ENCODE measurements at regions not wholly inside any gene's neighbourhood (a gene's known extent, or its start where the extent isn't known, plus 50 kb on each side); places are given as distances from the start of the nearest gene placed in this dataset.

- intact Hi-C loops (cut with DNase I) = no loop called here
- no peak for TF ChIP-seq EP300 (IDR thresholded peaks at IDR 0.05)
- TF ChIP-seq POLR2A (IDR thresholded peaks at IDR 0.05) = no peak
- TF ChIP-seq, protein P1, sequence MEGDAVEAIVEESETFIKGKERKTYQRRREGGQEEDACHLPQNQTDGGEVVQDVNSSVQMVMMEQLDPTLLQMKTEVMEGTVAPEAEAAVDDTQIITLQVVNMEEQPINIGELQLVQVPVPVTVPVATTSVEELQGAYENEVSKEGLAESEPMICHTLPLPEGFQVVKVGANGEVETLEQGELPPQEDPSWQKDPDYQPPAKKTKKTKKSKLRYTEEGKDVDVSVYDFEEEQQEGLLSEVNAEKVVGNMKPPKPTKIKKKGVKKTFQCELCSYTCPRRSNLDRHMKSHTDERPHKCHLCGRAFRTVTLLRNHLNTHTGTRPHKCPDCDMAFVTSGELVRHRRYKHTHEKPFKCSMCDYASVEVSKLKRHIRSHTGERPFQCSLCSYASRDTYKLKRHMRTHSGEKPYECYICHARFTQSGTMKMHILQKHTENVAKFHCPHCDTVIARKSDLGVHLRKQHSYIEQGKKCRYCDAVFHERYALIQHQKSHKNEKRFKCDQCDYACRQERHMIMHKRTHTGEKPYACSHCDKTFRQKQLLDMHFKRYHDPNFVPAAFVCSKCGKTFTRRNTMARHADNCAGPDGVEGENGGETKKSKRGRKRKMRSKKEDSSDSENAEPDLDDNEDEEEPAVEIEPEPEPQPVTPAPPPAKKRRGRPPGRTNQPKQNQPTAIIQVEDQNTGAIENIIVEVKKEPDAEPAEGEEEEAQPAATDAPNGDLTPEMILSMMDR (IDR thresholded peaks at IDR 0.05) = no peak
- Histone ChIP-seq H3K27ac (no peak overlapping the region), H3K4me3 (no peak overlapping the region), H3K4me1 (ENCODE audit: insufficient read depth) (no peaks in the 10 kb centered on the region), H3K27me3 (no peaks in the 10 kb centered on the region), H3K36me3 (no peaks in the 10 kb centered on the region), H3K9me3 (no peaks in the 10 kb centered on the region)
- no peak for DNase-seq
- 72 to 87% (median 85%) methylated on average over 8 of the region's 8 CpGs for WGBS, 3 donors
Observed at GRCh38 chr20:60465439-60465838, 507.2 kb downstream of the CDH26 start.

- intact Hi-C loops (cut with DNase I) = no loop called here
- no peak for DNase-seq
- Histone ChIP-seq H3K4me1 (ENCODE audit: insufficient read depth) (no peaks in the 10 kb centered on the region), H3K9me3 (no peaks in the 10 kb centered on the region), H3K27ac (no peak overlapping the region), H3K27me3 (no peaks in the 10 kb centered on the region), H3K36me3 (no peaks in the 10 kb centered on the region), H3K4me3 (no peak overlapping the region)
- TF ChIP-seq EP300 (IDR thresholded peaks at IDR 0.05) (no peak), POLR2A (IDR thresholded peaks at IDR 0.05) (no peak)
- TF ChIP-seq, protein P1 (IDR thresholded peaks at IDR 0.05) = no peak
- WGBS, 3 donors = 43 to 49% (median 48%) methylated on average over 8 of the region's 8 CpGs
Observed at GRCh38 chr20:60465993-60466686, 507.9 kb downstream of the CDH26 start.

DNA sequence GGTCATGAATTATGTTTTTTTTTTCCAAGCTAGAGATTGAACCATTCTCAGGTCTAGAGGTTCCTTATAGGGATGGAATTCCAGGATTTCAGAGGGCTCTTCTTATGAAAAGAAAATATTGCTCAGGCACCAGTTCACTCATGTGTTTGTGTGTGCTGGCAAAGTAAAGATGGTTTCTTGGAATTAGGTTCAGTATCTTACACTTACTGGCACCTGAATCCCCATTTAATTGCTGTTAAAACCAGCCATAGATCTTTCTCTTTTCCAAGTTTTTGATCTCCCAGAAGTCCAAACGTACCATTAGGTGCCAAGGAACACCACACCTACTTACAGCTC is 508.4 kb downstream of the CDH26 start:
- no peaks in the 10 kb centered on the region for H3K4me1 ChIP-seq (ENCODE audit: insufficient read depth)
- no peaks in the 10 kb centered on the region for H3K36me3 ChIP-seq
- DNase-seq = no peak
- H3K27me3 ChIP-seq = no peaks in the 10 kb centered on the region
- no peak for TF ChIP-seq EP300 (IDR thresholded peaks at IDR 0.05)
- no peak for TF ChIP-seq POLR2A (IDR thresholded peaks at IDR 0.05)
- H3K4me3 ChIP-seq = no peak overlapping the region
- H3K9me3 ChIP-seq = no peaks in the 10 kb centered on the region
- WGBS, 3 donors = 36 to 40% (median 39%) methylated on average over 1 of the region's 1 CpG
- no peak overlapping the region for H3K27ac ChIP-seq
- intact Hi-C loops (cut with DNase I) = no loop called here

DNA sequence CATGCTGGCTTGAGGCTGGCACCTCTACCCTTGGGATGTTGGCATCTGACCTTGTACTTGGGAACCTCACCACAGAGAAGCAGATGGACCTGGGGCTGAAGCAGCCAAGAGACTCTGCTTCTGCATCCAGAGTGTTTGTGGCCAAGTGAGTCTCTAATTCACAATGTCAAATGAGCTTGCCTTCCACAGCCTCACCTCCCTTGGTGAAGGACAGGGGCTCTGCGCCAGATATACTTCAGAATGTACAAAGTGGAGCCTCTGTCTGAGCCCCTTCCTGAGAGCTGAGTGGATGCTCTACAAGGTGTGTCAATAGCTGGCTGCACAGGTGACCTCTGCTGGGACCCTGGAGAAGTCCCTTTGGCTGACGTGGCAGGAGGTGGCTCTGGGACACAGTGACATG is 508.9 kb downstream of the CDH26 start:
- Histone ChIP-seq H3K27me3 (no peaks in the 10 kb centered on the region), H3K27ac (no peak overlapping the region), H3K9me3 (no peaks in the 10 kb centered on the region), H3K36me3 (no peaks in the 10 kb centered on the region), H3K4me1 (ENCODE audit: insufficient read depth) (no peaks in the 10 kb centered on the region), H3K4me3 (no peak overlapping the region)
- no peak for DNase-seq
- WGBS, 3 donors = 79 to 85% (median 83%) methylated on average over 2 of the region's 2 CpGs
- intact Hi-C loops (cut with DNase I) = no loop called here
- TF ChIP-seq EP300 (IDR thresholded peaks at IDR 0.05) = no peak
- no peak for TF ChIP-seq POLR2A (IDR thresholded peaks at IDR 0.05)
- TF ChIP-seq, protein P1 (IDR thresholded peaks at IDR 0.05) = no peak

- no peaks in the 10 kb centered on the region for H3K27me3 ChIP-seq
- no peaks in the 10 kb centered on the region for H3K36me3 ChIP-seq
- 54 to 60% (median 59%) methylated on average over 4 of the region's 4 CpGs for WGBS, 3 donors
- H3K4me1 ChIP-seq (ENCODE audit: insufficient read depth) = no peaks in the 10 kb centered on the region
- H3K4me3 ChIP-seq = no peak overlapping the region
- DNase-seq = no peak
- H3K27ac ChIP-seq = no peak overlapping the region
- TF ChIP-seq POLR2A (IDR thresholded peaks at IDR 0.05) = no peak
- TF ChIP-seq EP300 (IDR thresholded peaks at IDR 0.05) = no peak
- TF ChIP-seq, protein P1 (IDR thresholded peaks at IDR 0.05) = no peak
- no peaks in the 10 kb centered on the region for H3K9me3 ChIP-seq
- intact Hi-C loops (cut with DNase I) = no loop called here
Observed at GRCh38 chr20:60467771-60468170, 509.5 kb downstream of the CDH26 start.
